HL-60 (cell line): ENCODE measurements at regions not wholly inside any gene's neighbourhood (a gene's known extent, or its start where the extent isn't known, plus 50 kb on each side); places are given as distances from the start of the nearest gene placed in this dataset.

Experiments
- CTCF ChIP-seq: IDR thresholded peaks from one replicate; pipeline ENCODE4 v1.5.1; 2011; ENCODE audit warnings: low read length, control low read depth, inconsistent platforms; ENCODE audit not compliant: insufficient read depth
- GABPA ChIP-seq: IDR thresholded peaks from 2 replicates; pipeline ENCODE4 v1.6.1; 2012; ENCODE audit warnings: low read depth
- POLR2AphosphoS5 ChIP-seq: IDR thresholded peaks from 2 replicates; pipeline ENCODE4 v1.6.1; 2012; ENCODE audit warnings: low read depth
- REST ChIP-seq: IDR thresholded peaks from 2 replicates; pipeline ENCODE4 v1.6.1; 2012; ENCODE audit warnings: low read depth; ENCODE audit not compliant: insufficient replicate concordance

- TF ChIP-seq POLR2AphosphoS5 = no peak
- TF ChIP-seq GABPA = no peak
- TF ChIP-seq CTCF = no peak
- no peak for TF ChIP-seq REST
These were observed 65.5 kb upstream of the DMRTA1 start for GRCh38 chr9:22381170-22381569.
